ENCODE measurements at regions not wholly inside any gene's neighbourhood (a gene's known extent, or its start where the extent isn't known, plus 50 kb on each side); places are given as distances from the start of the nearest gene placed in this dataset.

DNA sequence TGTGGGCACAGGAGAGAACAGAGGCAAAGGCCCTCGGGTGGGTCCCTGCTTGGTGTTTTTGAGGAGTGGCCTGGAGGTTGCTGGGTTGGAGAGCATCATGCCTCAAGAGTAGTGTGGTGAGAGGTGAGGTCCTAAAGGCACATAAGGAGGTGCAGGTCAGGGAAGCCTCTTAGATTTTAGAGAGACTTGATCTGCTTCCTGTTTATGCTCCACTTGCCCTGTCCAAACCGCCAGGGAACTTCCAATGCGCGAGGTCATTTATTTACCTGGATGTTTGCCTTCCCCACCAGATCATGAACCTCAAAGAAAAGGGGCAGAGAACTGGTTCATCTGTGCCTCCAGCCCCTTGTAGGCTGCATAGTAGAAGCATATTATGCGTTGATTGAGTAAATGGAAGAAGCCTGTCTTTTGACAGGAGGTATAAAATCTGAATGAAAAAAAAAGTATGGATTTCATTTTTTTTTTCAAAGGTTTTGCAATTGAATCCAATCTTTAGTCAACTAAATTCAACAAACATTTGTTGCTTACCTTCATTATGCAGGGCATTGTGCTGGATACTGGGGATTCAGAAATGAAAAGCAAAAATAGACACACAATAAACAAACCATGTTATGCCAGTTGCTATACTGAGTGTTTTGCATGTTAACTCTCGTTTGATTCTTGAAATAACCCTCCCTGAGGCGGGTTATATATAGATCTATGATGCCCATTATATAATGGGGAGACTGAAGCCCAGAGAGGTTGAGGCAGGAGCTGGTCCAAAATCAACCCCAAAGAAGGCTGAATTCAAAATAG lies 485.2 kb downstream of the VRK1 start:
- no peak for TF ChIP-seq POLR2A (IDR thresholded peaks at IDR 0.05; ENCODE audit: low read length)
- TF ChIP-seq GATA1 (IDR thresholded peaks at IDR 0.05; ENCODE audit: low read depth, low read length): no peak

Measured in erythroblast (primary cell).